ENCODE measurements at regions not wholly inside any gene's neighbourhood (a gene's known extent, or its start where the extent isn't known, plus 50 kb on each side); places are given as distances from the start of the nearest gene placed in this dataset.

DNA sequence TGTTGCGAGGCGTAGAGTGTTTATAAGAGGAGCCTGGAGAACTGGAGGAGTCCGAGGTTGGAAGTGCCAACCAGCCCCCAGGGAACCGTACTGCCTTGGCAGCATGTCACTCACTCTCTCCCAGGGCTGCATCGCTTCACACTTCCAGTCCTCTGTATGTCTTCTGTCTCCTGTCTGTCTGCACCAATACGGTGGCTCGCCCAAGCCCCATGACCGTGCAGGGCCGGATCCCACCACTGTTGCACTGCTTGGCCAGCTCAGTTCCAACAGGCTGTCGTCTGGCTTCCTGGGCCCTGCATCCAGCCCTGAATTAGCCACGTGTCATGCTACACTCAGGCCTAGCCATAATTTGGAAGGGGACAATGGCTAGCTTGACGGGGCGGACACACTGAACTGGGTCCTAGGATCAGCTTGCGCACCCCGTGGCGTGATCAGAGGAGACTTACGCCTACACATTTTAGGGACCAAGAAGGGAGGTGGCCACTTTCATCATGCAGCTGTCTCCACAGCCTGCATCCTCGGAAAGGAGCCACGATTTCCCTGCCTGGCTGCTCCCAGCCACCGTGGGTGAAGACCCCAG, 147.1 kb downstream of the URI1 start:
- Mint-ChIP-seq H3K4me1 (no peaks in the 10 kb centered on the region), H3K4me3 (no peak overlapping the region), H3K36me3 (no peaks in the 10 kb centered on the region), H3K27ac (no peak overlapping the region), H3K9me3 (peaks cover 1% of the 10 kb centered on the region), H3K27me3 (peaks cover 1% of the 10 kb centered on the region)
- ATAC-seq (ENCODE audit: low read depth) (no peak), DNase-seq (ENCODE audit: low spot score in 2 of 2) (no peak)

DNA sequence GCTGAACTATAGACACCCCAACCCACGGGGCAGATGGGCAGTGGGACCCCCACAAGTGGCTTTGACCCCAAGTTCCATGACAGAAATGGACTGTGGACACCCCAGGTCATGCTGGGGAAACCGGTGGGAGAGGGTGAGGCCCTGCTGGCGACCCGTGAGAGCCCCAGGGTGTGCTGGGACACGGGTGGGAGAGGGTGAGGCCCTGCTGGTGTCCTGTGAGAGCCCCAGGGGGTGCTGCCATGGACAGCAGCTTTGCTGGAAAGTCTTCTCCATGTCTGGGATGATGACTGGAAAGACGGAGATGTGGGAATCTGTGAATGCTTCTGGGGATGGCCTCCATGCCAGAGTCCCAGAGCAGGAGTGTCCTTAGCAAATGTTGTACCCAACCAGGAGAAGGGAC, 148.4 kb downstream of the URI1 start:
- H3K36me3 Mint-ChIP-seq = no peaks in the 10 kb centered on the region
- no peak for ATAC-seq (ENCODE audit: low read depth)
- H3K4me1 Mint-ChIP-seq = no peaks in the 10 kb centered on the region
- no peak overlapping the region for H3K27ac Mint-ChIP-seq
- H3K4me3 Mint-ChIP-seq = no peak overlapping the region
- peaks cover 1% of the 10 kb centered on the region for H3K9me3 Mint-ChIP-seq
- no peak for DNase-seq (ENCODE audit: low spot score in 2 of 2)
- H3K27me3 Mint-ChIP-seq = peaks cover 4% of the 10 kb centered on the region

DNA sequence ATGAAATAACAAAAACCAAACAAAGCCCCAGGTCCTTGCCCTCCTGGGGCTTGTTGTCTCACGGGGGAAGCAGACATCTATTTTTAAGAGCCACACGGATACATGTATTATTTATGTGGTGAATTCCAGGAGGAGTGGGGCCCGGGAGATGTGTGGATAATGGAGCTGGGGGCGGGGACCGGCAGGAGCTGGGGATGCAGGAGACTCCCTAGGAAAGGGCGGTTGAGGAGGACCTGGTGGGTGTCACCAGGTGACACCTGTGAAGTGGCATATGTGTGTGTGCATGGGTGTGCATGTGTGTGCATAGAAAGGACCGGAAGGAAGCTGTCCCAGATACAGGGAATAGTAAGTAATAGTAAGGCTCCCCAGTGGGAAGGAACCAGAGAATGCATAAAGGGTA, 148.9 kb downstream of the URI1 start:
- peaks cover 4% of the 10 kb centered on the region for H3K27me3 Mint-ChIP-seq
- ATAC-seq (ENCODE audit: low read depth) = no peak
- H3K9me3 Mint-ChIP-seq = peaks cover under 1% of the 10 kb centered on the region
- H3K36me3 Mint-ChIP-seq = no peaks in the 10 kb centered on the region
- no peaks in the 10 kb centered on the region for H3K4me1 Mint-ChIP-seq
- no peak for DNase-seq (ENCODE audit: low spot score in 2 of 2)
- no peak overlapping the region for H3K27ac Mint-ChIP-seq
- H3K4me3 Mint-ChIP-seq = no peak overlapping the region

DNA sequence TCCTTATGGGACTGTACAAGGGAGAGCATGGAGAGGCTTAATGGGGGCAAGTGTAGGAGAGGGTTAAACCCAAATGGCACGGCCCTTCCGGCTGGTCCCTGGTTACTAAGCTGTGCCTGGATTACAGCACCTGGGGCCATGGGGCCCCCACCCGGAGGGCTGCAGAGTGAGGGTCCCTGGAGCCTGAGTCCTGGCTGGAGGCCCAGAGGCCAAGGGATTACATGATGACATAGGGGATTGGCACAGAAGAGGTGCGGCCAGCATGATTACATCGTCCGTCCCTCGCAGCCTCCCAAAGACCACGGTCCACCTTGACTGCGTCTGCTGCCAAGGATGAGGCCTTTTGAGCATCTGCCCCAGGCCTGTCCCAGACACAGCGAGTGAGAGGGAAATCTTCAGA, 149.4 kb downstream of the URI1 start:
- DNase-seq (ENCODE audit: low spot score in 2 of 2) (no peak), ATAC-seq (ENCODE audit: low read depth) (no peak)
- no peak overlapping the region for H3K27ac Mint-ChIP-seq
- no peaks in the 10 kb centered on the region for H3K9me3 Mint-ChIP-seq
- H3K4me1 Mint-ChIP-seq = no peaks in the 10 kb centered on the region
- H3K27me3 Mint-ChIP-seq = peaks cover 4% of the 10 kb centered on the region
- no peak overlapping the region for H3K4me3 Mint-ChIP-seq
- H3K36me3 Mint-ChIP-seq = no peaks in the 10 kb centered on the region

DNA sequence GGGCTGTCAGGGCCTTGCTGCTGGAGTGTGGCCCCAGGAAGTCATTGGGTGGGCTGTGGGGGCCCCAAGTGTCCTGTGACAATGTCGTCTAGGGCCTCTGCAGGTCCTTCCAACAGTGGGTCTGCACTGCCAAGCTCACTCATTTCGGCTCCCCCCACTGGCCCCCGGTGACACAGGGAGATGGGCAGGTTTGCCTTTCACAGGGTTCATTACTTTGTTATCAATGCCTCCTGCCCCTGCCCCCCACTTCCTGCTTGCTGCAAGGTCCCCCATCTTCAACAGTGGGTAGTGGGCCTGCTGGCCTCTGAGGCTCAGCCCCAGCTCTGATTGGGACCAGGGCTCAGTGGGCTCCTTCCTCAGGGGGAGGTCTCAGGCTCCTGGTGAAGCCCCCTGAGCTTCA, 149.8 kb downstream of the URI1 start:
- ATAC-seq (ENCODE audit: low read depth) = no peak
- peaks cover 4% of the 10 kb centered on the region for H3K27me3 Mint-ChIP-seq
- no peak overlapping the region for H3K4me3 Mint-ChIP-seq
- no peak for DNase-seq (ENCODE audit: low spot score in 2 of 2)
- no peaks in the 10 kb centered on the region for H3K36me3 Mint-ChIP-seq
- H3K27ac Mint-ChIP-seq = no peak overlapping the region
- no peaks in the 10 kb centered on the region for H3K4me1 Mint-ChIP-seq
- H3K9me3 Mint-ChIP-seq = no peaks in the 10 kb centered on the region

DNA sequence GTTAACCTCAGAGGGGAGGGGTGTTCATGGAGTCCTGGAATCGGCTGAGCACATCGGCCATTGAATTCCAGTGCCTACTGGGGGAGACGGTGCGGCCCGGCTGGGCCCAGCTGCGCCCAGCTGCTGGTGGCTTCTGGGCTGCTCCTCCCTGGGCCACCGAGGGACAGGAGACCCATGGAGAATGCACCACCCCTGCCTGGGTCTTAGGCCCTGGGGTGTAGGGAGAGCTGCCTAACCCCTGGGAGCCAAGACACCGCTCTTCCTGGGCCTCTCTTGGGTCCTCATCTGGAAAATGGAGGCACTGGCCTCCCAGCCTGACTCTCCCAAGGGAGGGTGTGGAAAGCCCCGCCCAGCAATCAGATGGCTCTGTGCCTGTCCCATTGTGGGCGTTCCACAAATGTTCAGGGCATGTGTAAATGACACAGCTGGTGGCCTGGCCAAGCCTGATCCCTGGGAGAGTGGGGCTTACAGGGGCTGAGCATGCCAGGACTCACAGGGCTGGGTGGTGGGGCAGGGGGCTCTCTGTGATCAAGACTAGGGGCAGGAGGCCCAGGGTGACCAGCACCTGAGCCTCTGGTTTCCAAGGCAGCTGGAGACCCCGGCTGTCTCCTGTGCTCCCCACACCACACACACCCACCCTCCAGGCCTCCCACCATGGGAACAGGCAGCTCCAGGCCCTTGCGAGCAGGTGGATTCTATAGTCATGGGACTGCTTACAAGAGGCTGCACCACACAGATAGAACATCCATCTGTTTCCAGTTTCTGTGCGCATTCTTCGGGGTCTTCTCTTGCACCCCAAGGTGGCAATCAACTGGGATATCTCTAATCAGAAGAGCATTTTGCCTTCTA, 150.9 kb downstream of the URI1 start:
- no peak for ATAC-seq (ENCODE audit: low read depth)
- DNase-seq (ENCODE audit: low spot score in 2 of 2) = no peak
- no peaks in the 10 kb centered on the region for H3K9me3 Mint-ChIP-seq
- no peak overlapping the region for H3K4me3 Mint-ChIP-seq
- H3K27me3 Mint-ChIP-seq = peaks cover 4% of the 10 kb centered on the region
- no peaks in the 10 kb centered on the region for H3K4me1 Mint-ChIP-seq
- no peak overlapping the region for H3K27ac Mint-ChIP-seq
- no peaks in the 10 kb centered on the region for H3K36me3 Mint-ChIP-seq

DNA sequence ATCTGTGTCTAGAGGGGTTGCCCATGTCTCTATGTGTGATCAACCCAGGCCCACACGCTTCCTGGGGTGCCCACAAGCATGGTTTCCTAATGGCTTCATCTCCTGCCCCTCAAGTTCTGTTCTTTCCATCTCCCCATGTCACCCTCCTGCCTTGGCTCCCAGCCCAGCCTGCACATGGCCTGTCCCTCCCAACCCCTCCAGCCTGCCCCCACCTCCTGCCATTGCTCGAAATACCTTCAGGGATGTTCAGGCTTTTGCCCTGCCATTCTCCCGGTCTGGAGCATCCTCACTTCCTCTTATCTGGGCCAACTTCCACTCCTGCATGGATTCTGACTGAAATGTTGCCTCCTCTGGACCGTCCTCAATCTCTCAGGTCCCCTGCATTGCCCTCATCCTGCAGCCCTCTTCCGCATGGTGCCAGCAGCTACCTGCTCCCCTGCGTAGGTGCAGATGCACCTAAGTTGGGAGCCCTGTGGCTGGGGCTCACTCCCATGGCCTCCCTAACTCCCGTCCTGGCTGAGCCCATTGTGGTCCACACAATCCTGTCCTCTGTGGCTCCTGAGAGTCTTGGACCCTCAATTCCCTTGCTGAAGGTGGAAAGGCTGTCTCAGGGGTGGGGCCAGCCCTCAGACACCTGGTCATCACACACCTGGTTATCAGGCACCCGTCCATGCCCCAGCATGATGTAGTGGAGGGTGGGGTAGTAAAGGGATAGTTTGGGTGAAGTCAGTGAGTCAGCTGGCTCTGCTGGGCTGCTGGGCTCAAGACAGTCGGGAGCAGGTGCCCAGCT, 152.1 kb downstream of the URI1 start:
- Mint-ChIP-seq H3K27me3 (peaks cover 4% of the 10 kb centered on the region), H3K9me3 (no peaks in the 10 kb centered on the region), H3K36me3 (no peaks in the 10 kb centered on the region), H3K4me1 (no peaks in the 10 kb centered on the region), H3K4me3 (no peak overlapping the region), H3K27ac (no peak overlapping the region)
- DNase-seq (ENCODE audit: low spot score in 2 of 2) (no peak), ATAC-seq (ENCODE audit: low read depth) (no peak)

DNA sequence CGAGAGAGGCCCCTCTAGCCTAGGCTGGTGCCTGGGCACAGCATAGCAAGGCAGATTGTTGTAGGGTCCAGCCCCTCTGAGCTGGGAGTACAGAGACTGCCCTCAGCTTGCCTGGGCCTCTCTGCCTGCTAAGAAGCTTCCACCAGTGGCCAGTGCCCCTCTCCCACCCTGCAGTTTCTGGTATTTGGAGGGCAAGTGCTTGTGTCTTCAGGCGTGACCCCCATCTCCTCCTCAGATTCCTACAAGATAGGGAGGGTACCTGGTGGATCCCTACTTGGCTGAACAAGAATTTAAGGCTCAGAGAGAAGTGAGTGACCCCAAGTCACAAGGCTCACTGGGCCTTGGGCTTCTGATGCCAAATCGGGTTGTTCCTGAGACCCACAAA, 152.7 kb downstream of the URI1 start:
- Mint-ChIP-seq H3K4me1 (no peaks in the 10 kb centered on the region), H3K9me3 (no peaks in the 10 kb centered on the region), H3K36me3 (no peaks in the 10 kb centered on the region), H3K4me3 (no peak overlapping the region), H3K27me3 (peaks cover 4% of the 10 kb centered on the region), H3K27ac (no peak overlapping the region)
- ATAC-seq (ENCODE audit: low read depth) (no peak), DNase-seq (ENCODE audit: low spot score in 2 of 2) (no peak)

DNA sequence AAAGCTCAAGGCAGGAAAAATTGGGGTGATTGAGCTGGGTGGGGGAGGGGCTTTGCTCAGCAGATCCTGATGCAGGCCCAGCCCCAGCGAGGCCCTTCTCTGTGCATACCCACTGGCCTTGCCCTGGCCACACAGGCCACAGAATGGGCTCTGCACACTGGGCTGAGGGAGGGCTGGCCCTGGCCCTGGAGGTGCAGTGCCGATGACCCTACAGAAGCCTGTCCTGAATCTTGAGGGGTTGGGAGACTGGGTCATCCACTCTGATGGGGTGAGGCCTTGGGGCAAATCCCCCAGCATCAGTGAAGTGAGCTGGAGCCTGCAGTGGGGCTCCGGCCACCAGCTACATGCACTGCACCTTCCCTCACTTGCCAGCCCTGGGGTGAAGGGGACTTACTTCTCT, 153.1 kb downstream of the URI1 start:
- H3K27ac Mint-ChIP-seq = no peak overlapping the region
- ATAC-seq (ENCODE audit: low read depth) = no peak
- peaks cover 4% of the 10 kb centered on the region for H3K27me3 Mint-ChIP-seq
- no peaks in the 10 kb centered on the region for H3K36me3 Mint-ChIP-seq
- H3K9me3 Mint-ChIP-seq = peaks cover 1% of the 10 kb centered on the region
- H3K4me3 Mint-ChIP-seq = no peak overlapping the region
- DNase-seq (ENCODE audit: low spot score in 2 of 2) = no peak
- no peaks in the 10 kb centered on the region for H3K4me1 Mint-ChIP-seq

DNA sequence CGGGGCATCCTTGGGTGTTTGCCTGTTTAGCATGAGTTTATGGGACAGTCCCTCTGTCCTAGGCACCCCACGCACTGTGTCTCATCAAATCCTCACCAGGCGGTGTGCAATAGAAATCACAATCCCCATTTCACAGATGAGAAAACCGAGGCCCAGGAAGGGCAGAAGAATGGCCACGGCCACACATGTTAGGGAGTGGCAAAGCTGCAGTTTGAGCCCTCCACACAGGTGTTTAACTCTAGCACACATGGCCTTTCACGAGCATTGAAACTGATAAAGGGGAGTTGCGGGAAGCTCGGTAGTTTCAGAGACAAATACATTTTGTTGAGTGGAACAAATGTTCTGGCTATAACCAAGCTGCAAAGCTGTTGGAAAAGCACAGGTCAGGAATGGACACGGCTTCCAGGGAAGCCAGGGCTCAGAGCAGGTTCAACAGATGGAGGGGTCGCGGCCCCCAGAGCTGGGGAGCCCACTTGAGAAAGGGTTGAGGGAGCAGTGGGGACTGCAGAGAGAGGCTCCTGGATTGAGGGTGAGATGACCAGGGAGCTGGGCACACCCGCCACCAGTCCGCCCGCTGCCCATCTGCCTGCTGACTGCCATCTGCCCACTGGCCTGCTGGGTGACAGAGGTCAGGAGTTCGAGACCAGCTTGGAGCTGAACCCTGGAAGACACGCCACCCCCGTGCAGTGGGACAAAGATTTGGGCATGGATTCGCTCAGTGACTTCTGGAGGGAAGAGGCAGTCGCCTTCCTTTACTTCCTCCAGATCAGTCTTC, 154.7 kb downstream of the URI1 start:
- Mint-ChIP-seq H3K4me3 (no peak overlapping the region), H3K9me3 (peaks cover 3% of the 10 kb centered on the region), H3K36me3 (no peaks in the 10 kb centered on the region), H3K27me3 (peaks cover 4% of the 10 kb centered on the region), H3K4me1 (no peaks in the 10 kb centered on the region), H3K27ac (no peak overlapping the region)
- ATAC-seq (ENCODE audit: low read depth) (no peak), DNase-seq (ENCODE audit: low spot score in 2 of 2) (no peak)

DNA sequence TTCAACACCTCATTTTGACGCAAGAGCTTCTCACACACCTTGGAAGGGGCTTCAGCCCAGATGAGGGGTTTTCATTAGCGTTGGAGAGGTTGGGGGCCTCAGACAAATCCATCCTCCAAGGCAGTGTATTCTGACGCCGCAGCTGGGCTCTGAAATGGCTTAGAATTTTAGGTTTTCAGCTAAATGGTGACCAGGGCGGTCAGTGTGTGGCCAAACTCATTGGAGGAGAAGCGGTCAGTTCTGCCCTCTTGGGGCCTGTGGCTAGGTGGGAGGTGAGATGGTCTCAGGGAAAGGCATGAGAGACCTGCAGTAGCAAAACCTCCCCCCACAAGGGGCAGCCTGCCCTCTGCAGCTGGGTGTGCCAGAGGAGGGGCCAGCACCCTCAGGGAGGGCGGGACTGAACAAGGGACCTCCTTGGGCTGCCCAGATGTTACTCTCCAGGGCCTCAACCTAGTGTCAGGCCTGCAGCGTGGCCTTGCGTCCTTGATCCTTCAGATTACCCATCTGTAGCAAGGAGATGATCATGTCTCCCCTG, 155.8 kb downstream of the URI1 start:
- no peak for DNase-seq (ENCODE audit: low spot score in 2 of 2)
- no peak for ATAC-seq (ENCODE audit: low read depth)
- Mint-ChIP-seq H3K9me3 (peaks cover 3% of the 10 kb centered on the region), H3K36me3 (no peaks in the 10 kb centered on the region), H3K27me3 (peaks cover 4% of the 10 kb centered on the region), H3K27ac (no peak overlapping the region), H3K4me3 (no peak overlapping the region), H3K4me1 (no peaks in the 10 kb centered on the region)

DNA sequence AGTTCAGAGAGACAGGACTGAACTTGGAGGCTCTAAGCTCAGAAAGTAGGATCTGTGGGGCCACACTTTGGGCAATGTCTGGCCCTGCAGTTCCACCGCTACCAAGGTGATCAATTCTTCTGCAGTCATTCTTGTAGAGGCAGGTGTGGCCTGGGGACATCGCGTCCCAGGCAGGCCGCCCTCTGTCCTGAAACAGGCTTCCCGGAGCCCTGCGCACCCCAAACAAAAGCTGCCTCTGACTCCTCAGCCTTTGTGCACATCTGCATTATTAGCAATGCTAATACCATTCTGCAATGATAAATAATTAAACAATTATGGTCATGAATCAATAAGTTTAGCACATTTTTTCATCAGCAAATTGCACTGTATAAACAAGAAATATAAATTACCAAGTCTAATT, 160.2 kb downstream of the URI1 start:
- H3K36me3 Mint-ChIP-seq = no peaks in the 10 kb centered on the region
- no peak overlapping the region for H3K4me3 Mint-ChIP-seq
- no peak overlapping the region for H3K27ac Mint-ChIP-seq
- peaks cover 3% of the 10 kb centered on the region for H3K9me3 Mint-ChIP-seq
- no peaks in the 10 kb centered on the region for H3K27me3 Mint-ChIP-seq
- H3K4me1 Mint-ChIP-seq = no peaks in the 10 kb centered on the region
- ATAC-seq (ENCODE audit: low read depth) (no peak), DNase-seq (ENCODE audit: low spot score in 2 of 2) (no peak)

DNA sequence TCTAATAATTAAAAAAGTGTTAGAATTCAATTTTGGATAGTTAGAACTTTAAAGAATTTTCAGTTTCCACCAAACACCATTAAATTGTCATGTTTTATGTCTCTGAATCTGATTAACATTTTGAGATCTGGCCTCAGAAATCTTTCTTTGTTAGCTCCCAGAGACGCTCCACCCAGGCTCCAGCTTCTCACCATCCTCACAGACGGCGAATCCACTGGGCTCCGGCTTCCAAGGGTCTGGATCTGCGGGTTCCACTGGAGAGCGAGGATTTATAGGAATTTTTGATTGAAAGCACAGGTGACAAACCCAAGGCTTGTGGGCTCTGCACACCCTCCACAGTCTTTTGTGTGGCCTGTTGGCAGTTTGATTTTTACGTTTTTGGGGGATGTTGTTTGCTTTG, 160.6 kb downstream of the URI1 start:
- no peak overlapping the region for H3K27ac Mint-ChIP-seq
- no peaks in the 10 kb centered on the region for H3K4me1 Mint-ChIP-seq
- no peak for DNase-seq (ENCODE audit: low spot score in 2 of 2)
- no peak overlapping the region for H3K4me3 Mint-ChIP-seq
- H3K9me3 Mint-ChIP-seq = peaks cover 3% of the 10 kb centered on the region
- no peaks in the 10 kb centered on the region for H3K27me3 Mint-ChIP-seq
- no peak for ATAC-seq (ENCODE audit: low read depth)
- H3K36me3 Mint-ChIP-seq = no peaks in the 10 kb centered on the region

DNA sequence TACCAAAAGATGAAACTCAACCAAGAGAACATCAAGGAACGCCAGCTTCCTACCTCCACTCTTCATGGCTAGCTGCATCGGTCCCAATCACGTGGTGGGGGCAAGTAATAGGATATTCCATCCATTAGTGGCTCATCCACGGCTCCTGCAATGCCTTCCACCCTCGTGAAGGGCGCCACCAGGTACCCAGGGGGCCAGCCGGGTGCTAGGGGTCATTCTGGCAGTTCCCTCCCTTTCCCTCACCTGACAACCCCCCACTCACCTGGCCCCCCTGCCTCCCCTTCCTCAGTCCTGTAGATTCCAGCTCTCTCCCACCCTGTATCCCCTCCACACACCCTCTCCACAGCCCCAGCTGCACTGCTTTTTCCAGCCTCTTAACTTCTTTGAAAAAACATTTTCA, 161.9 kb downstream of the URI1 start:
- H3K27me3 Mint-ChIP-seq = no peaks in the 10 kb centered on the region
- H3K4me3 Mint-ChIP-seq = no peak overlapping the region
- no peaks in the 10 kb centered on the region for H3K4me1 Mint-ChIP-seq
- H3K36me3 Mint-ChIP-seq = no peaks in the 10 kb centered on the region
- H3K9me3 Mint-ChIP-seq = peaks cover 3% of the 10 kb centered on the region
- DNase-seq (ENCODE audit: low spot score in 2 of 2) (no peak), ATAC-seq (ENCODE audit: low read depth) (no peak)
- no peak overlapping the region for H3K27ac Mint-ChIP-seq

All from memory B cell (primary cell).